Endothelial cell of umbilical vein (primary cell): ENCODE measurements at regions not wholly inside any gene's neighbourhood (a gene's known extent, or its start where the extent isn't known, plus 50 kb on each side); places are given as distances from the start of the nearest gene placed in this dataset.

ENCODE experiments used
- BruUV-seq: library from RNA; stranded (reverse); fragments of 400-500 nt; replicated peaks from 2 replicates; lab custom pipeline; 2021; lab: Mats Ljungman, UMichigan
- CTCF ChIA-PET: fragments of 300-600, 350-600 bp; sonication (Branson Sonifier 250); formaldehyde crosslinking; loops from one replicate; lab custom pipeline; 2021; ENCODE audit warnings: antibody characterized with exemption, inconsistent platforms; lab: Charles Lee
- POLR2A ChIA-PET: fragments of 300-600, 350-600 bp; sonication (Branson Sonifier 250); formaldehyde crosslinking; loops from one replicate; lab custom pipeline; 2021; ENCODE audit warnings: antibody characterized with exemption, inconsistent platforms; lab: Charles Lee
- DNase-seq: peaks from one replicate; pipeline ENCODE4 v3.0.0-alpha.2; 2011; ENCODE audit warnings: low read depth, low spot score
- FAIRE-seq: peaks from 2 replicates; lab custom pipeline; 2011; peaks lifted over from hg19 to GRCh38; lab: Jason Lieb, UNC
- H2AFZ ChIP-seq: 2 replicates; pipeline ENCODE4 v1.6.0; 2012; ENCODE audit warnings: low read depth, low read length, control low read depth, inconsistent platforms
- H3K27ac ChIP-seq: 2 replicates; pipeline ENCODE4 v1.5.1; 2011; ENCODE audit warnings: low read depth, mild to moderate bottlenecking, control low read depth, low read length, moderate library complexity; ENCODE audit not compliant: insufficient read depth
- H3K27me3 ChIP-seq, 2 experiments: 2 replicates each; pipeline versions ENCODE4 v1.6.0 to v1.6.1; 2011; ENCODE audit warnings: low read length in 2 of 2, mixed read lengths in 1 of 2; ENCODE audit not compliant: control insufficient read depth in 2 of 2, insufficient read depth in 2 of 2
- H3K36me3 ChIP-seq, 2 experiments: 2 replicates in 1 of 2; 3 replicates in 1 of 2; pipeline ENCODE4 v1.5.1; 2011; ENCODE audit warnings: low read length in 2 of 2, mild to moderate bottlenecking in 1 of 2, moderate library complexity in 1 of 2; ENCODE audit not compliant: control insufficient read depth in 2 of 2, insufficient read depth in 2 of 2; ENCODE audit errors: extremely low read depth in 1 of 2
- H3K4me1 ChIP-seq: 3 replicates; pipeline ENCODE4 v1.5.1; 2011; ENCODE audit warnings: mild to moderate bottlenecking, low read length; ENCODE audit not compliant: control insufficient read depth, insufficient read depth; ENCODE audit errors: extremely low read depth
- H3K4me2 ChIP-seq: 2 replicates; pipeline ENCODE4 v1.6.1; 2011; ENCODE audit warnings: low read length, control low read depth, mixed read lengths; ENCODE audit not compliant: insufficient read depth
- H3K4me3 ChIP-seq, 3 experiments: fragments of 200-600 bp in 1 of 3; sonication (generic), shearing (Covaris generic) in 1 of 3; replicated peaks in 1 of 3; 2 replicates each; pipeline ENCODE4 v1.5.1; 2011 to 2016; ENCODE audit warnings: control low read depth in 3 of 3, low read length in 3 of 3, mild to moderate bottlenecking in 2 of 3, inconsistent platforms in 1 of 3, low read depth in 1 of 3, moderate library complexity in 1 of 3; ENCODE audit not compliant: insufficient read depth in 1 of 3
- H3K79me2 ChIP-seq: 2 replicates; pipeline ENCODE4 v1.6.0; 2012; ENCODE audit warnings: low read length, inconsistent platforms; ENCODE audit not compliant: control insufficient read depth, insufficient read depth
- H3K9ac ChIP-seq: replicated peaks from 2 replicates; pipeline ENCODE3; 2011; ENCODE audit warnings: low read length, control low read depth; ENCODE audit not compliant: insufficient read depth; ENCODE audit errors: extremely low read depth
- H3K9me1 ChIP-seq: replicated peaks from 3 replicates; pipeline ENCODE4 v1.6.0; 2011; ENCODE audit warnings: mild to moderate bottlenecking, low read length; ENCODE audit not compliant: control insufficient read depth, insufficient read depth; ENCODE audit errors: extremely low read depth
- H3K9me3 ChIP-seq: replicated peaks from 2 replicates; pipeline ENCODE4 v1.5.1; 2012; ENCODE audit warnings: low read length, inconsistent platforms; ENCODE audit not compliant: control insufficient read depth, insufficient read depth
- H4K20me1 ChIP-seq: replicated peaks from 2 replicates; pipeline ENCODE3; 2011; ENCODE audit warnings: mild to moderate bottlenecking, low read length; ENCODE audit not compliant: control insufficient read depth, insufficient read depth; ENCODE audit errors: extremely low read depth
- CTCF ChIP-seq, 2 donors: IDR thresholded peaks; 1 replicate in 1 of 2; 2 replicates in 1 of 2; pipeline ENCODE4 v1.5.1; 2011; ENCODE audit warnings: low read length in 2 of 2, mild to moderate bottlenecking in 2 of 2, moderate library complexity in 2 of 2, control low read depth in 1 of 2, inconsistent platforms in 1 of 2, low read depth in 1 of 2; ENCODE audit not compliant: insufficient read depth in 1 of 2; ENCODE audit errors: extremely low read depth in 1 of 2
- EZH2 ChIP-seq: IDR thresholded peaks from 2 replicates; pipeline ENCODE4 v1.6.1; 2012; ENCODE audit warnings: borderline replicate concordance, low read depth, mild to moderate bottlenecking, moderate library complexity, low read length, inconsistent platforms; ENCODE audit not compliant: severe bottlenecking
- FOS ChIP-seq: IDR thresholded peaks from 2 replicates; pipeline ENCODE4 v1.6.1; 2011; ENCODE audit warnings: mild to moderate bottlenecking, low read length, moderate library complexity, borderline replicate concordance; ENCODE audit not compliant: insufficient read depth
- GATA2 ChIP-seq: IDR thresholded peaks from 2 replicates; pipeline ENCODE4 v1.7.0; 2011; ENCODE audit warnings: low read depth, mild to moderate bottlenecking, moderate library complexity, mixed read lengths, low read length; ENCODE audit not compliant: insufficient read length, insufficient read depth
- JUN ChIP-seq: IDR thresholded peaks from 2 replicates; pipeline ENCODE4 v1.6.1; 2011; ENCODE audit warnings: borderline replicate concordance, low read depth; ENCODE audit not compliant: insufficient read length, insufficient read depth
- MAX ChIP-seq: IDR thresholded peaks from 2 replicates; pipeline ENCODE4 v1.6.1; 2011; ENCODE audit not compliant: insufficient read depth, insufficient read length
- MYC ChIP-seq: IDR thresholded peaks from one replicate; pipeline ENCODE4 v1.6.1; 2011; ENCODE audit warnings: mild to moderate bottlenecking, low read depth, low read length
- POLR2A ChIP-seq: IDR thresholded peaks from 2 replicates; pipeline ENCODE4 v1.6.1; 2012; ENCODE audit warnings: low read depth, mild to moderate bottlenecking, control low read depth, low read length
- POLR2AphosphoS5 ChIP-seq: IDR thresholded peaks from 2 replicates; pipeline ENCODE4 v1.6.1; 2012; ENCODE audit warnings: low read depth, mild to moderate bottlenecking, control low read depth, low read length, moderate library complexity; ENCODE audit not compliant: insufficient read depth
- dilution Hi-C: fragments of 300-500 bp; cut with MboI; formaldehyde crosslinking; loops from one replicate; pipeline ENCODE4 v1.15.0; 2019; ENCODE audit warnings: low sequenced_read_pairs; ENCODE audit not compliant: extremely low pct_ligation_motif_present
- intact Hi-C: fragments of 100-400 bp; cut with micrococcal nuclease; formaldehyde crosslinking; loops from one replicate; pipeline ENCODE4 v1.10.0; 2022

GRCh38 chr3:196143708-196144382 is 62.0 kb upstream of the TFRC start:
- dilution Hi-C loops: no loop called here
- no TSS peak for BruUV-seq
- no peaks in the 10 kb centered on the region for H3K9me3 ChIP-seq
- H3K4me3 ChIP-seq: no peak overlapping the region
- DNase-seq: no peak
- no peak overlapping the region for H3K4me2 ChIP-seq
- no peaks in the 10 kb centered on the region for H4K20me1 ChIP-seq
- no peak overlapping the region for H2AFZ ChIP-seq
- CTCF ChIA-PET: no interaction called here
- no peak for FAIRE-seq
- no peak overlapping the region for H3K27ac ChIP-seq
- POLR2A ChIA-PET: no interaction called here
- H3K9me1 ChIP-seq: no peaks in the 10 kb centered on the region
- intact Hi-C loops: no loop called here
- peaks cover 1 to 3% of the 10 kb centered on the region in 2 experiments for H3K27me3 ChIP-seq
- no peak overlapping the region for H3K9ac ChIP-seq
- H3K36me3 ChIP-seq: no peaks in the 10 kb centered on the region
- no peaks in the 10 kb centered on the region for H3K4me1 ChIP-seq
- TF ChIP-seq JUN: no peak
- no peak for TF ChIP-seq POLR2AphosphoS5
- no peak for TF ChIP-seq POLR2A
- no peak for TF ChIP-seq FOS
- TF ChIP-seq EZH2: no peak
- TF ChIP-seq CTCF (IDR thresholded peaks at IDR 0.05; ENCODE audit: extremely low read depth in 1 of 2, insufficient read depth in 1 of 2, low read depth in 1 of 2, low read length in 2 of 2): no peak
- TF ChIP-seq MYC: no peak
- TF ChIP-seq GATA2: no peak
- TF ChIP-seq MAX: no peak
- no peaks in the 10 kb centered on the region for H3K79me2 ChIP-seq
